Testis (tissue), 2 donors: ENCODE measurements at regions not wholly inside any gene's neighbourhood (a gene's known extent, or its start where the extent isn't known, plus 50 kb on each side); places are given as distances from the start of the nearest gene placed in this dataset.

Source experiments
- DNase-seq: peaks from one replicate; pipeline ENCODE4 v3.0.0-alpha.2; 2019
- H3K27ac ChIP-seq, 2 donors: fragments of 200-600 bp; sonication (generic); one replicate each; pipeline ENCODE4 v1.5.1; 2019
- H3K27me3 ChIP-seq: fragments of 200-600 bp; sonication (generic); one replicate; pipeline ENCODE4 v1.5.1; 2019
- H3K36me3 ChIP-seq: fragments of 200-600 bp; sonication (generic); one replicate; pipeline ENCODE4 v1.5.1; 2017; ENCODE audit warnings: low read depth; ENCODE audit errors: missing control alignments
- H3K4me1 ChIP-seq: fragments of 200-600 bp; sonication (generic); one replicate; pipeline ENCODE4 v1.5.1; 2019
- H3K4me3 ChIP-seq, 2 donors: fragments of 200-600 bp; sonication (generic); one replicate each; pipeline ENCODE4 v1.5.1; 2017 to 2019
- H3K9me3 ChIP-seq: fragments of 200-600 bp; sonication (generic); one replicate; pipeline ENCODE4 v1.5.1; 2017
- CTCF ChIP-seq, 3 experiments: fragments of 450-650 bp in 2 of 3; fragments of 200-600 bp in 1 of 3; sonication (generic) in 1 of 3; IDR thresholded peaks; one replicate each; pipeline ENCODE4 v1.5.1; 2016 to 2019; ENCODE audit warnings: antibody characterized with exemption in 3 of 3, mild to moderate bottlenecking in 2 of 3, moderate library complexity in 1 of 3
- POLR2A ChIP-seq: fragments of 450-650 bp; IDR thresholded peaks from one replicate; pipeline ENCODE4 v1.6.1; 2017; ENCODE audit warnings: antibody characterized with exemption, mild to moderate bottlenecking, moderate library complexity
- WGBS, 2 donors: methylation state at CpG; one replicate each; pipeline ENCODE4 v1.1.5; 2018; 5-methylcytosine and 5-hydroxymethylcytosine counted together
- intact Hi-C: fragments of 100-400 bp; cut with DNase I; formaldehyde crosslinking; loops from one replicate; pipeline ENCODE4 v1.15.1; 2023; ENCODE audit warnings: low total_unique reads

- Histone ChIP-seq H3K4me1 (no peaks in the 10 kb centered on the region), H3K27ac (no peak overlapping the region), H3K36me3 (no peaks in the 10 kb centered on the region), H3K27me3 (no peaks in the 10 kb centered on the region), H3K4me3 (no peak overlapping the region), H3K9me3 (no peaks in the 10 kb centered on the region)
- DNase-seq, result no peak
- 57 to 59% methylated on average over 1 of the region's 1 CpG for WGBS, 2 donors
- TF ChIP-seq POLR2A, result no peak
- no peak for TF ChIP-seq CTCF (IDR thresholded peaks at IDR 0.05)
- intact Hi-C loops, result no loop called here
Observed at GRCh38 chr9:103804077-103804735, 289.9 kb upstream of the SMC2 start.

GRCh38 chr9:103809745-103810144, 284.4 kb upstream of the SMC2 start:
- TF ChIP-seq CTCF (IDR thresholded peaks at IDR 0.05) (no peak), POLR2A (no peak)
- WGBS, 2 donors, result 64 to 71% methylated on average over 3 of the region's 3 CpGs
- Histone ChIP-seq H3K9me3 (no peaks in the 10 kb centered on the region), H3K27me3 (no peaks in the 10 kb centered on the region), H3K4me3 (no peak overlapping the region), H3K36me3 (no peaks in the 10 kb centered on the region), H3K4me1 (no peaks in the 10 kb centered on the region), H3K27ac (no peak overlapping the region)
- DNase-seq, result no peak
- intact Hi-C loops, result no loop called here

- intact Hi-C loops, result no loop called here
- H3K9me3 ChIP-seq, result no peaks in the 10 kb centered on the region
- no peaks in the 10 kb centered on the region for H3K36me3 ChIP-seq
- no peak overlapping the region for H3K27ac ChIP-seq
- no peak for DNase-seq
- TF ChIP-seq CTCF (IDR thresholded peaks at IDR 0.05) (no peak), POLR2A (no peak)
- H3K27me3 ChIP-seq, result no peaks in the 10 kb centered on the region
- H3K4me1 ChIP-seq, result no peaks in the 10 kb centered on the region
- no peak overlapping the region for H3K4me3 ChIP-seq
Observed at GRCh38 chr9:103811462-103811861, 282.6 kb upstream of the SMC2 start.

GRCh38 chr9:103816146-103816545, 278.0 kb upstream of the SMC2 start:
- no peak for TF ChIP-seq CTCF (IDR thresholded peaks at IDR 0.05)
- no peak for TF ChIP-seq POLR2A
- 86 to 88% methylated on average over 4 of the region's 4 CpGs for WGBS, 2 donors
- Histone ChIP-seq H3K9me3 (no peaks in the 10 kb centered on the region), H3K36me3 (no peaks in the 10 kb centered on the region), H3K4me3 (no peak overlapping the region), H3K27ac (no peak overlapping the region), H3K4me1 (no peaks in the 10 kb centered on the region), H3K27me3 (no peaks in the 10 kb centered on the region)
- intact Hi-C loops, result no loop called here
- no peak for DNase-seq

- Histone ChIP-seq H3K27me3 (no peaks in the 10 kb centered on the region), H3K36me3 (no peaks in the 10 kb centered on the region), H3K4me1 (no peaks in the 10 kb centered on the region), H3K9me3 (no peaks in the 10 kb centered on the region), H3K27ac (no peak overlapping the region), H3K4me3 (no peak overlapping the region)
- DNase-seq, result no peak
- intact Hi-C loops, result no loop called here
- 41 to 67% methylated on average over 1 of the region's 1 CpG for WGBS, 2 donors
- no peak for TF ChIP-seq CTCF (IDR thresholded peaks at IDR 0.05)
- TF ChIP-seq POLR2A, result no peak
Observed at GRCh38 chr9:103819936-103820335, 274.2 kb upstream of the SMC2 start.
